Kidney (tissue), 13 donors: ENCODE measurements at regions not wholly inside any gene's neighbourhood (a gene's known extent, or its start where the extent isn't known, plus 50 kb on each side); places are given as distances from the start of the nearest gene placed in this dataset.

Experiments
- DNase-seq, 5 donors: peaks; one replicate each; pipeline ENCODE4 v3.0.0-alpha.2; 2013 to 2020
- FAIRE-seq: peaks from 2 replicates; lab custom pipeline; 2012; peaks lifted over from hg19 to GRCh38; lab: Jason Lieb, UNC
- H3K27ac ChIP-seq, 2 donors: one replicate each; pipeline ENCODE4 v1.7.0; 2013; ENCODE audit warnings: low read depth in 2 of 2, low read length in 2 of 2, inconsistent platforms in 1 of 2
- H3K27me3 ChIP-seq: one replicate; pipeline ENCODE4 v1.7.1; 2013; ENCODE audit warnings: low read length, inconsistent platforms; ENCODE audit not compliant: control insufficient read depth, insufficient read depth
- H3K36me3 ChIP-seq, 3 donors: one replicate each; pipeline versions ENCODE4 v1.7.0 to v1.7.1; 2013; ENCODE audit warnings: low read length in 3 of 3, control low read depth in 1 of 3, inconsistent platforms in 1 of 3; ENCODE audit not compliant: insufficient read depth in 3 of 3, control insufficient read depth in 2 of 3
- H3K4me1 ChIP-seq, 3 donors: one replicate each; pipeline versions ENCODE4 v1.7.0 to v1.7.1; 2013; ENCODE audit warnings: low read length in 3 of 3, inconsistent platforms in 1 of 3, low read depth in 1 of 3; ENCODE audit not compliant: control insufficient read depth in 2 of 3, insufficient read depth in 2 of 3
- H3K4me3 ChIP-seq, 3 donors: one replicate each; pipeline versions ENCODE4 v1.7.0 to v1.8.1; 2013; ENCODE audit warnings: low read length in 3 of 3, control low read depth in 1 of 3, inconsistent platforms in 1 of 3
- H3K9ac ChIP-seq, 3 donors: one replicate each; pipeline versions ENCODE4 v1.7.0 to v1.7.1; 2013; ENCODE audit warnings: low read length in 3 of 3, control low read depth in 1 of 3, inconsistent platforms in 1 of 3
- H3K9me3 ChIP-seq, 3 donors: one replicate each; pipeline versions ENCODE4 v1.7.0 to v1.7.1; 2013; ENCODE audit warnings: low read length in 3 of 3, control low read depth in 1 of 3, inconsistent platforms in 1 of 3; ENCODE audit not compliant: control insufficient read depth in 2 of 3, insufficient read depth in 1 of 3
- intact Hi-C: fragments of 100-400 bp; cut with DNase I; formaldehyde crosslinking; loops from one replicate; pipeline ENCODE4 v1.11.1; 2022
- TF ChIP-seq, protein P1 (sequence below): IDR thresholded peaks from 3 replicates; pipeline ENCODE4 v1.5.1; 2012; ENCODE audit warnings: mild to moderate bottlenecking, moderate library complexity, borderline replicate concordance; ENCODE audit not compliant: insufficient read depth; ENCODE audit errors: extremely low read depth
- donor health status: control.
- donor health status: control.
- donor health status: control.
- donor health status: control.
- donor health status: control.
- donor health status: DM: yes; HTN: yes; CAD: no.
- donor health status: Normal renal cell carcinoma (clear cell type).

DNA sequence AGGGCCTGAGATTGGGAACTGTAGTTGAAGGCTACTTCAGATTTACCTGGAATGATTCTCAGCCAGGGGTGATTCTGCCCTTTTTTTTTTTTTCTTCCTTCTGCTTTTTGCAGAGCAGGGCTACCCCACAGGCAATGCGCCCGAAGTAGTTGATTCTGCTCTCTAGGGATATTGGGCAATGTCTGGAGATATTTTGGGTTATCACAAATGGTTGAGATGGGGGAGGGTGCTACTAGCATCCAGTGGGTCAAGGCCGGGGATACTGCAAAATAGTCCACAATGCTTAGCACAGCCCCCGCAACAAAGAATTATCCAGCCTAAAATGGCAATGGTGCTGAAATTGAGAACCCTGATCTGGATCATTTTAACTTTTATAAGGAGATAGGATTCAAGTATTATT lies 71.2 kb upstream of the ZMYND8 start:
- no peak for DNase-seq
- peaks cover 0 to 8% (median 0%) of the 10 kb centered on the region in 3 donors for H3K9me3 ChIP-seq
- no peaks in the 10 kb centered on the region for H3K27me3 ChIP-seq
- no peaks in the 10 kb centered on the region for H3K36me3 ChIP-seq
- no peak overlapping the region for H3K4me3 ChIP-seq
- H3K27ac ChIP-seq = no peak overlapping the region
- no peak overlapping the region for H3K9ac ChIP-seq
- intact Hi-C loops = no loop called here
- H3K4me1 ChIP-seq = peaks cover 0 to under 1% (median 0%) of the 10 kb centered on the region in 3 donors
- TF ChIP-seq, protein P1, sequence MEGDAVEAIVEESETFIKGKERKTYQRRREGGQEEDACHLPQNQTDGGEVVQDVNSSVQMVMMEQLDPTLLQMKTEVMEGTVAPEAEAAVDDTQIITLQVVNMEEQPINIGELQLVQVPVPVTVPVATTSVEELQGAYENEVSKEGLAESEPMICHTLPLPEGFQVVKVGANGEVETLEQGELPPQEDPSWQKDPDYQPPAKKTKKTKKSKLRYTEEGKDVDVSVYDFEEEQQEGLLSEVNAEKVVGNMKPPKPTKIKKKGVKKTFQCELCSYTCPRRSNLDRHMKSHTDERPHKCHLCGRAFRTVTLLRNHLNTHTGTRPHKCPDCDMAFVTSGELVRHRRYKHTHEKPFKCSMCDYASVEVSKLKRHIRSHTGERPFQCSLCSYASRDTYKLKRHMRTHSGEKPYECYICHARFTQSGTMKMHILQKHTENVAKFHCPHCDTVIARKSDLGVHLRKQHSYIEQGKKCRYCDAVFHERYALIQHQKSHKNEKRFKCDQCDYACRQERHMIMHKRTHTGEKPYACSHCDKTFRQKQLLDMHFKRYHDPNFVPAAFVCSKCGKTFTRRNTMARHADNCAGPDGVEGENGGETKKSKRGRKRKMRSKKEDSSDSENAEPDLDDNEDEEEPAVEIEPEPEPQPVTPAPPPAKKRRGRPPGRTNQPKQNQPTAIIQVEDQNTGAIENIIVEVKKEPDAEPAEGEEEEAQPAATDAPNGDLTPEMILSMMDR = no peak
- FAIRE-seq = no peak

DNA sequence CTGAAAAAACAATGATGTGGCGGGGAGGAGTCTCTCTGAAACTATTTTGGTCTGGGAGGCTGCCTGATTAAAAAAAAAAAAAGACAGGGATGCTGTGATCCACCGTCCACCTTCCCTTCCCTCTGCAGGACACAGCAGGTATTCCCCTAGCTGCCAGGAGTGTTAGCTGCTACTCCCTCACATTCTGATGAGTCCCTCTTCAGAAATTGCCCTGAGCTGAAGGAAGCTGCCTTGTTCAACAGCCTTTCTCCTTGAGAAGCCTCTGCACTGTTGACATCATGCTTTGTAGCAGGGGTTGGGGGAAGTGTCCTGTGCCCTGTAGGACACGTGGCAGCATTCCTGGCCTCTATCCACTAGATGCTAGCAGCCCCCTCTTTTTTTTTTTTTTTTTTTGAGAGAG lies 71.7 kb upstream of the ZMYND8 start:
- TF ChIP-seq, protein P1 = no peak
- no peak for FAIRE-seq

DNA sequence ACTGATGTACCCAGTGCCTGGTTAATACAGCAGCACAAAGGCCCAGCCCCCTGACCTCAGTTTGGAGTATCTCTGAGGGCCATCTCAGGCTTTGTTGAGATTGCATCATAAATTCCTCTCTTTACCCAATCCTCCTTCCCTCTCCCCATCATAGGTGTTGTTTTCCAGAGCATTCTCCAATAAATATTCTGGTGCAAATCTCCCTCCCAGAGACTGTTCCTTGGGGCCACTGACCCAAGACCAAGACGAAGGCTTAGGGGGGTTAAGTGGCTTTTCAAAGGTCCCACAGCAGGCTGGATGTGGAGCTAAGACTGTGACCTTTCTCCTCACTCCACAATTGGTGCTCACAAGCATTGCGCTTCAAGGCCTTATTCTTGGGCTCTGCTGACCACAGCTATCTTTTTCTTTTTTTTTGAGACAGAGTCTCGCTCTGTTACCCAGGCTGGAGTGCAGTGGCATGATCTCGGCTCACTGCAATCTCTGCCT lies 72.4 kb upstream of the ZMYND8 start:
- Histone ChIP-seq H3K4me1 (peaks cover 0 to 3% (median 0%) of the 10 kb centered on the region in 3 donors), H3K27ac (no peak overlapping the region), H3K9ac (no peak overlapping the region), H3K4me3 (no peak overlapping the region), H3K9me3 (peaks cover 0 to 8% (median 0%) of the 10 kb centered on the region in 3 donors), H3K27me3 (no peaks in the 10 kb centered on the region), H3K36me3 (no peaks in the 10 kb centered on the region)
- intact Hi-C loops = no loop called here
- TF ChIP-seq, protein P1 = no peak
- DNase-seq (no peak), FAIRE-seq (no peak)

More for the DNA sequence above, 71.7 kb upstream of the ZMYND8 start:
- intact Hi-C loops = no loop called here
- no peak overlapping the region for H3K4me3 ChIP-seq
- H3K4me1 ChIP-seq = peaks cover 0 to 3% (median 0%) of the 10 kb centered on the region in 3 donors
- no peaks in the 10 kb centered on the region for H3K27me3 ChIP-seq
- H3K9ac ChIP-seq = no peak overlapping the region
- no peak for DNase-seq
- no peaks in the 10 kb centered on the region for H3K36me3 ChIP-seq
- H3K9me3 ChIP-seq = peaks cover 0 to 8% (median 0%) of the 10 kb centered on the region in 3 donors
- no peak overlapping the region for H3K27ac ChIP-seq

DNA sequence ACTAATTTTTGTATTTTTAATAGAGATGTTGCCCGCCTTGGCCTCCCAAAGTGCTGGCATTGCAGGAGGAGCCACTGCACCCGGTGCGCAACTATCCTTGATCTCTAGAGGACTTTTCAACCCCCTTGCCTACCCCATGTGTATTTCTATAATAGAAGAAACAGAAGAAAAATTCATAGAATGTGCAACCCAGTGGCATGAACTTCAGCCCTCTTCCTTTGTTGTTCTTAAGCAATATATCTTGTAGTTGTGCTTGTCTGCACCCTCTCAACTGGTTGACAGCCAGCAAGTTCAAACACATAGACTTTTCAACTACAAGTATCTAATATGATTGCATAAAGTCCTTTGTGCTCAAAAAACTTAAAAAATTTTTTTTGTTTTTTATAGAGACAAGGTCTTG lies 72.3 kb upstream of the NCOA3 start:
- Histone ChIP-seq H3K27me3 (no peaks in the 10 kb centered on the region), H3K9me3 (peaks cover 0 to 8% (median 0%) of the 10 kb centered on the region in 3 donors), H3K27ac (no peak overlapping the region), H3K4me3 (no peak overlapping the region), H3K36me3 (no peaks in the 10 kb centered on the region), H3K9ac (no peak overlapping the region), H3K4me1 (peaks cover 0 to 3% (median 0%) of the 10 kb centered on the region in 3 donors)
- FAIRE-seq = no peak
- DNase-seq = no peak
- intact Hi-C loops = no loop called here
- TF ChIP-seq, protein P1 = no peak
